Gastrocnemius medialis (tissue), 4 donors: ENCODE measurements at regions not wholly inside any gene's neighbourhood (a gene's known extent, or its start where the extent isn't known, plus 50 kb on each side); places are given as distances from the start of the nearest gene placed in this dataset.

Experiments used
- ATAC-seq, 2 donors: fragments of 150-250 bp; one replicate each; pipeline ENCODE4 v1.9.1; 2016
- DNase-seq, 2 donors: peaks; one replicate each; pipeline ENCODE4 v3.0.0-alpha.2; 2019
- H3K27ac ChIP-seq, 4 donors: fragments of 200-600 bp; sonication (generic); 1 replicate in 1 of 4; 2 replicates in 3 of 4; pipeline ENCODE4 v1.5.1; 2016 to 2018; ENCODE audit warnings: mild to moderate bottlenecking in 2 of 4, moderate library complexity in 1 of 4
- H3K27me3 ChIP-seq, 3 donors: fragments of 200-600 bp; sonication (generic) in 2 of 3; 1 replicate in 1 of 3; 2 replicates in 2 of 3; pipeline versions ENCODE4 v1.5.1 to v1.6.0; 2016 to 2019; ENCODE audit warnings: mild to moderate bottlenecking in 1 of 3, moderate library complexity in 1 of 3
- H3K36me3 ChIP-seq, 2 donors: fragments of 200-600 bp; sonication (generic) in 1 of 2; one replicate each; pipeline ENCODE4 v1.5.1; 2017 to 2018
- H3K4me1 ChIP-seq, 2 donors: fragments of 200-600 bp; sonication (generic) in 1 of 2; one replicate each; pipeline ENCODE4 v1.5.1; 2016 to 2017; ENCODE audit warnings: mild to moderate bottlenecking in 2 of 2
- H3K4me3 ChIP-seq, 4 donors: fragments of 200-600 bp; sonication (generic) in 3 of 4; 1 replicate in 1 of 4; 2 replicates in 3 of 4; pipeline ENCODE4 v1.5.1; 2016 to 2019; ENCODE audit warnings: mild to moderate bottlenecking in 2 of 4
- H3K9me3 ChIP-seq, 3 donors: fragments of 200-600 bp; sonication (generic) in 2 of 3; 1 replicate in 1 of 3; 2 replicates in 2 of 3; pipeline ENCODE4 v1.5.1; 2016 to 2019
- CTCF ChIP-seq, 5 experiments: fragments of 450-650 bp in 3 of 5; fragments of 200-600 bp in 2 of 5; sonication (generic) in 2 of 5; IDR thresholded peaks in 4 of 5; conservative IDR thresholded peaks in 1 of 5; 1 replicate in 4 of 5; 2 replicates in 1 of 5; pipeline ENCODE4 v1.5.1; 2016 to 2019; ENCODE audit warnings: antibody characterized with exemption in 5 of 5, mild to moderate bottlenecking in 3 of 5, moderate library complexity in 3 of 5
- POLR2A ChIP-seq, 2 donors: fragments of 450-650 bp; IDR thresholded peaks; one replicate each; pipeline ENCODE4 v1.6.1; 2017; ENCODE audit warnings: antibody characterized with exemption in 2 of 2, mild to moderate bottlenecking in 2 of 2, moderate library complexity in 2 of 2
- in situ Hi-C, 4 donors: fragments of 200-750 bp; cut with MboI; loops; one replicate each; pipeline versions ENCODE4 v1.15.0 to v1.8.0; 2017; ENCODE audit warnings: low sequenced_read_pairs in 4 of 4
- intact Hi-C: fragments of 100-400 bp; cut with DNase I; formaldehyde crosslinking; loops from one replicate; pipeline ENCODE4 v1.15.1; 2023; ENCODE audit warnings: low total_unique reads

GRCh38 chr1:224520808-224521207, 86.2 kb upstream of the WDR26 start:
- no peaks in the 10 kb centered on the region for H3K27me3 ChIP-seq
- DNase-seq (no peak), ATAC-seq (no peak)
- H3K4me1 ChIP-seq, result no peaks in the 10 kb centered on the region
- no peak for TF ChIP-seq CTCF (IDR thresholded peaks at IDR 0.05 in 4 of 5, conservative IDR thresholded peaks at IDR 0.05 in 1 of 5)
- no peak for TF ChIP-seq POLR2A (IDR thresholded peaks at IDR 0.05)
- H3K4me3 ChIP-seq, result no peak overlapping the region
- H3K27ac ChIP-seq, result no peak overlapping the region
- intact Hi-C loops, result no loop called here
- in situ Hi-C loops, result loop anchor here in 1 of 4 donors (10.0 kb wide), 1 partner anchor 114 kb away; no protein-coding TSS in a partner anchor
- no peaks in the 10 kb centered on the region for H3K36me3 ChIP-seq
- no peaks in the 10 kb centered on the region for H3K9me3 ChIP-seq

GRCh38 chr1:224521904-224522734, 87.5 kb upstream of the WDR26 start:
- Histone ChIP-seq H3K27me3 (no peaks in the 10 kb centered on the region), H3K36me3 (no peaks in the 10 kb centered on the region), H3K27ac (no peak overlapping the region), H3K4me3 (no peak overlapping the region), H3K9me3 (no peaks in the 10 kb centered on the region), H3K4me1 (peaks cover 0 to 1% of the 10 kb centered on the region in 2 donors)
- TF ChIP-seq POLR2A (IDR thresholded peaks at IDR 0.05), result no peak
- no peak for TF ChIP-seq CTCF (IDR thresholded peaks at IDR 0.05 in 4 of 5, conservative IDR thresholded peaks at IDR 0.05 in 1 of 5)
- ATAC-seq (no peak), DNase-seq (no peak)
- intact Hi-C loops, result no loop called here
- in situ Hi-C loops, result loop anchor here in 1 of 4 donors (10.0 kb wide), 1 partner anchor 113 kb away; no protein-coding TSS in a partner anchor

GRCh38 chr1:224523676-224524075, 89.1 kb upstream of the WDR26 start:
- peaks cover 0 to 3% of the 10 kb centered on the region in 2 donors for H3K4me1 ChIP-seq
- DNase-seq (no peak), ATAC-seq (no peak)
- no peaks in the 10 kb centered on the region for H3K36me3 ChIP-seq
- TF ChIP-seq CTCF (IDR thresholded peaks at IDR 0.05 in 4 of 5, conservative IDR thresholded peaks at IDR 0.05 in 1 of 5) (no peak), POLR2A (IDR thresholded peaks at IDR 0.05) (no peak)
- no peak overlapping the region for H3K27ac ChIP-seq
- H3K4me3 ChIP-seq, result no peak overlapping the region
- no peaks in the 10 kb centered on the region for H3K9me3 ChIP-seq
- no peaks in the 10 kb centered on the region for H3K27me3 ChIP-seq
- in situ Hi-C loops, result loop anchor here in 1 of 4 donors (10.0 kb wide), 1 partner anchor 111 kb away; no protein-coding TSS in a partner anchor
- intact Hi-C loops, result no loop called here

- Histone ChIP-seq H3K27me3 (no peaks in the 10 kb centered on the region), H3K4me1 (peaks cover 0 to 3% of the 10 kb centered on the region in 2 donors), H3K27ac (no peak overlapping the region), H3K9me3 (no peaks in the 10 kb centered on the region), H3K36me3 (no peaks in the 10 kb centered on the region), H3K4me3 (no peak overlapping the region)
- in situ Hi-C loops (loop anchor here in 1 of 4 donors (10.0 kb wide), 1 partner anchor 110 kb away; no protein-coding TSS in a partner anchor), intact Hi-C loops (no loop called here)
- ATAC-seq (no peak), DNase-seq (no peak)
- TF ChIP-seq POLR2A (IDR thresholded peaks at IDR 0.05) (no peak), CTCF (IDR thresholded peaks at IDR 0.05 in 4 of 5, conservative IDR thresholded peaks at IDR 0.05 in 1 of 5) (no peak)
Measured at GRCh38 chr1:224524679-224525078, 90.1 kb upstream of the WDR26 start.
